RWPE2 (cell line): ENCODE measurements at regions not wholly inside any gene's neighbourhood (a gene's known extent, or its start where the extent isn't known, plus 50 kb on each side); places are given as distances from the start of the nearest gene placed in this dataset.

ENCODE experiments used
- ATAC-seq: fragments of 200-7000 bp; cut with Tn5 transposase; 3 replicates; pipeline ENCODE4 v1.9.1; 2021; ENCODE audit warnings: low read depth
- DNase-seq: peaks from one replicate; pipeline ENCODE4 v3.0.0-alpha.2; 2020; ENCODE audit warnings: low spot score
- H3K27ac ChIP-seq: fragments of 450-650 bp; 2 replicates; pipeline ENCODE4 v1.5.1; 2017; ENCODE audit warnings: mild to moderate bottlenecking; ENCODE audit not compliant: poor library complexity, severe bottlenecking
- H3K27me3 ChIP-seq: fragments of 250-450 bp; sonication (Bioruptor Pico); 2 replicates; pipeline ENCODE4 v1.5.1; 2021; ENCODE audit warnings: mild to moderate bottlenecking, moderate library complexity; ENCODE audit not compliant: insufficient read depth, poor library complexity, severe bottlenecking
- H3K36me3 ChIP-seq: fragments of 250-450 bp; sonication (Bioruptor Pico); 2 replicates; pipeline ENCODE4 v1.5.1; 2020; ENCODE audit warnings: low read depth, mild to moderate bottlenecking, moderate library complexity
- H3K4me1 ChIP-seq: fragments of 250-450 bp; sonication (Bioruptor Pico); 2 replicates; pipeline ENCODE4 v1.5.1; 2021; ENCODE audit warnings: mild to moderate bottlenecking, moderate library complexity; ENCODE audit not compliant: insufficient read depth, poor library complexity, severe bottlenecking
- H3K4me3 ChIP-seq: fragments of 250-450 bp; sonication (Bioruptor Pico); 2 replicates; pipeline ENCODE4 v1.5.1; 2021; ENCODE audit warnings: mild to moderate bottlenecking, moderate library complexity; ENCODE audit not compliant: severe bottlenecking
- H3K9me3 ChIP-seq: fragments of 250-450 bp; sonication (Bioruptor Pico); 2 replicates; pipeline ENCODE4 v1.5.1; 2021; ENCODE audit warnings: mild to moderate bottlenecking, moderate library complexity; ENCODE audit not compliant: severe bottlenecking
- CTCF ChIP-seq: fragments of 450-650 bp; IDR thresholded peaks from one replicate; pipeline ENCODE4 v1.5.1; 2017; ENCODE audit warnings: mild to moderate bottlenecking, moderate library complexity; ENCODE audit not compliant: poor library complexity, severe bottlenecking

GRCh38 chr10:52672880-52673279 lies 99.7 kb downstream of the MBL2 start:
- Histone ChIP-seq H3K27ac (no peak overlapping the region), H3K4me1 (peaks cover 9% of the 10 kb centered on the region), H3K27me3 (no peaks in the 10 kb centered on the region), H3K9me3 (no peaks in the 10 kb centered on the region), H3K36me3 (no peaks in the 10 kb centered on the region), H3K4me3 (no peak overlapping the region)
- TF ChIP-seq CTCF: no peak
- ATAC-seq: no peak
- DNase-seq: no peak

- Histone ChIP-seq H3K36me3 (no peaks in the 10 kb centered on the region), H3K9me3 (no peaks in the 10 kb centered on the region), H3K27me3 (no peaks in the 10 kb centered on the region), H3K4me1 (peaks cover 9% of the 10 kb centered on the region), H3K4me3 (no peak overlapping the region), H3K27ac (no peak overlapping the region)
- DNase-seq (no peak), ATAC-seq (no peak)
- TF ChIP-seq CTCF: no peak
These were observed 99.1 kb downstream of the MBL2 start for GRCh38 chr10:52673468-52673867.

GRCh38 chr10:52674474-52674873 lies 98.1 kb downstream of the MBL2 start:
- Histone ChIP-seq H3K27ac (no peak overlapping the region), H3K27me3 (no peaks in the 10 kb centered on the region), H3K4me1 (peaks cover 9% of the 10 kb centered on the region), H3K36me3 (no peaks in the 10 kb centered on the region), H3K9me3 (no peaks in the 10 kb centered on the region), H3K4me3 (no peak overlapping the region)
- DNase-seq: no peak
- no peak for ATAC-seq
- TF ChIP-seq CTCF: no peak

- Histone ChIP-seq H3K4me3 (no peak overlapping the region), H3K4me1 (peaks cover 9% of the 10 kb centered on the region), H3K9me3 (no peaks in the 10 kb centered on the region), H3K36me3 (no peaks in the 10 kb centered on the region), H3K27me3 (no peaks in the 10 kb centered on the region), H3K27ac (no peak overlapping the region)
- TF ChIP-seq CTCF: no peak
- DNase-seq: no peak
- no peak for ATAC-seq
These were observed 95.5 kb downstream of the MBL2 start for GRCh38 chr10:52677086-52677485.

- H3K36me3 ChIP-seq: no peaks in the 10 kb centered on the region
- TF ChIP-seq CTCF: no peak
- DNase-seq (no peak), ATAC-seq (no peak)
- peaks cover 16% of the 10 kb centered on the region for H3K4me1 ChIP-seq
- H3K27ac ChIP-seq: no peak overlapping the region
- no peak overlapping the region for H3K4me3 ChIP-seq
- no peaks in the 10 kb centered on the region for H3K9me3 ChIP-seq
- H3K27me3 ChIP-seq: no peaks in the 10 kb centered on the region
These were observed 94.0 kb downstream of the MBL2 start for GRCh38 chr10:52678611-52679010.
